GM23338 (cell line): ENCODE measurements at regions not wholly inside any gene's neighbourhood (a gene's known extent, or its start where the extent isn't known, plus 50 kb on each side); places are given as distances from the start of the nearest gene placed in this dataset.
A peak's percentile ranks its signal among the peaks of the same experiment; 100 is the strongest.

ENCODE experiments used
- ATAC-seq: fragments of 200-7000 bp; cut with Tn5 transposase; 3 replicates; pipeline ENCODE4 v1.9.1; 2020
- DNase-seq: peaks from one replicate; pipeline ENCODE4 v3.0.0-alpha.2; 2015; ENCODE audit warnings: low spot score
- H2AFZ ChIP-seq: fragments of 200-600 bp; sonication (generic); 2 replicates; pipeline ENCODE4 v1.8.0; 2016; ENCODE audit warnings: antibody characterized with exemption, mild to moderate bottlenecking, moderate library complexity
- H3F3A ChIP-seq: fragments of 200-600 bp; sonication (generic); replicated peaks from 2 replicates; pipeline ENCODE4 v1.8.0; 2017; ENCODE audit warnings: antibody characterized with exemption, mixed run types, low read depth
- H3K27ac ChIP-seq: fragments of 200-600 bp; sonication (generic); 2 replicates; pipeline ENCODE4 v1.6.1; 2016; ENCODE audit warnings: low read depth
- H3K27me3 ChIP-seq: fragments of 200-600 bp; sonication (generic); 2 replicates; pipeline ENCODE4 v1.8.0; 2016; ENCODE audit warnings: mild to moderate bottlenecking, mixed run types, moderate library complexity; ENCODE audit not compliant: insufficient read depth
- H3K36me3 ChIP-seq: fragments of 200-600 bp; sonication (generic); 2 replicates; pipeline ENCODE4 v1.8.0; 2016; ENCODE audit warnings: mild to moderate bottlenecking; ENCODE audit not compliant: insufficient read depth
- H3K4me1 ChIP-seq: fragments of 200-600 bp; sonication (generic); 2 replicates; pipeline ENCODE4 v1.8.0; 2016; ENCODE audit warnings: mild to moderate bottlenecking, moderate library complexity; ENCODE audit not compliant: insufficient read depth
- H3K4me2 ChIP-seq: fragments of 200-600 bp; sonication (generic); 2 replicates; pipeline ENCODE4 v1.7.1; 2017; ENCODE audit warnings: mixed run types
- H3K4me3 ChIP-seq: fragments of 200-600 bp; sonication (generic); 2 replicates; pipeline ENCODE4 v1.6.1; 2016; ENCODE audit warnings: mixed run types
- H3K79me2 ChIP-seq: fragments of 200-600 bp; sonication (generic); replicated peaks from 2 replicates; pipeline ENCODE4 v1.8.0; 2017; ENCODE audit warnings: mild to moderate bottlenecking; ENCODE audit not compliant: insufficient read depth
- H3K9me2 ChIP-seq: fragments of 200-600 bp; sonication (generic); 2 replicates; pipeline ENCODE4 v1.8.0; 2017; ENCODE audit not compliant: insufficient read depth
- H4K20me1 ChIP-seq: fragments of 200-600 bp; sonication (generic); replicated peaks from 2 replicates; pipeline ENCODE4 v1.8.0; 2017; ENCODE audit warnings: mild to moderate bottlenecking; ENCODE audit not compliant: insufficient read depth
- H3K27ac Mint-ChIP-seq: 2 replicates; pipeline ENCODE4 v1.8.0; 2020; ENCODE audit warnings: inconsistent platforms, mild to moderate bottlenecking, moderate library complexity, mixed read lengths
- H3K27me3 Mint-ChIP-seq: 3 replicates; pipeline ENCODE4 v1.8.0; 2022; ENCODE audit warnings: low read depth, mild to moderate bottlenecking, moderate library complexity, mixed read lengths, inconsistent platforms; ENCODE audit not compliant: insufficient read depth, poor library complexity
- H3K36me3 Mint-ChIP-seq: 3 replicates; pipeline ENCODE4 v1.8.0; 2021; ENCODE audit warnings: low read depth, mild to moderate bottlenecking, inconsistent platforms, moderate library complexity, mixed read lengths
- H3K4me1 Mint-ChIP-seq: 3 replicates; pipeline ENCODE4 v1.8.0; 2020; ENCODE audit warnings: mild to moderate bottlenecking, inconsistent platforms, mixed read lengths
- H3K4me3 Mint-ChIP-seq: 3 replicates; pipeline ENCODE4 v1.8.0; 2021; ENCODE audit warnings: moderate library complexity, mild to moderate bottlenecking, inconsistent platforms, mixed read lengths
- H3K9me3 Mint-ChIP-seq: 3 replicates; pipeline ENCODE4 v1.8.0; 2020; ENCODE audit warnings: moderate library complexity, mild to moderate bottlenecking, inconsistent platforms, mixed read lengths
- CREB1 ChIP-seq: fragments of 250-450 bp; sonication (Bioruptor Pico); IDR thresholded peaks from 2 replicates; pipeline ENCODE4 v1.5.0; 2020; ENCODE audit warnings: low read depth, mild to moderate bottlenecking, moderate library complexity
- EZH2 ChIP-seq: fragments of 200-600 bp; sonication (generic); IDR thresholded peaks from one replicate; pipeline ENCODE4 v1.8.0; 2017; ENCODE audit warnings: antibody characterized with exemption, mild to moderate bottlenecking, low read depth; ENCODE audit not compliant: unreplicated experiment
- JUNB ChIP-seq: IDR thresholded peaks from one replicate; pipeline ENCODE4 v1.6.1; 2016; ENCODE audit warnings: antibody characterized with exemption; ENCODE audit not compliant: unreplicated experiment
- POLR2AphosphoS5 ChIP-seq: IDR thresholded peaks from 2 replicates; pipeline ENCODE4 v1.6.1; 2016; ENCODE audit warnings: antibody characterized with exemption, low read depth
- STAT1 ChIP-seq: IDR thresholded peaks from one replicate; pipeline ENCODE4 v1.6.1; 2016; ENCODE audit warnings: antibody characterized with exemption; ENCODE audit not compliant: unreplicated experiment
- ZNF114 ChIP-seq: fragments of 250-450 bp; sonication (Bioruptor Pico); IDR thresholded peaks from 2 replicates; pipeline ENCODE4 v1.5.0; 2020; ENCODE audit warnings: mild to moderate bottlenecking, moderate library complexity
- ZNF331 ChIP-seq: fragments of 250-450 bp; sonication (Bioruptor Pico); IDR thresholded peaks from 2 replicates; pipeline ENCODE4 v1.5.0; 2020; ENCODE audit warnings: low read depth, mild to moderate bottlenecking, moderate library complexity
- TF ChIP-seq, protein P1 (sequence below), 2 experiments: fragments of 200-600 bp in 1 of 2; sonication (generic) in 1 of 2; conservative IDR thresholded peaks; 2 replicates each; pipeline versions ENCODE4 v1.5.1 to v1.6.1; 2016 to 2017; ENCODE audit warnings: antibody characterized with exemption in 2 of 2, low read depth in 2 of 2, mild to moderate bottlenecking in 2 of 2, moderate library complexity in 1 of 2
- TF ChIP-seq, protein P2 (sequence below): IDR thresholded peaks from 2 replicates; pipeline ENCODE4 v1.6.1; 2016; ENCODE audit warnings: antibody characterized with exemption
- TF ChIP-seq, protein P3 (sequence below): IDR thresholded peaks from one replicate; pipeline ENCODE4 v1.6.1; 2018; ENCODE audit warnings: antibody characterized with exemption; ENCODE audit not compliant: unreplicated experiment

DNA sequence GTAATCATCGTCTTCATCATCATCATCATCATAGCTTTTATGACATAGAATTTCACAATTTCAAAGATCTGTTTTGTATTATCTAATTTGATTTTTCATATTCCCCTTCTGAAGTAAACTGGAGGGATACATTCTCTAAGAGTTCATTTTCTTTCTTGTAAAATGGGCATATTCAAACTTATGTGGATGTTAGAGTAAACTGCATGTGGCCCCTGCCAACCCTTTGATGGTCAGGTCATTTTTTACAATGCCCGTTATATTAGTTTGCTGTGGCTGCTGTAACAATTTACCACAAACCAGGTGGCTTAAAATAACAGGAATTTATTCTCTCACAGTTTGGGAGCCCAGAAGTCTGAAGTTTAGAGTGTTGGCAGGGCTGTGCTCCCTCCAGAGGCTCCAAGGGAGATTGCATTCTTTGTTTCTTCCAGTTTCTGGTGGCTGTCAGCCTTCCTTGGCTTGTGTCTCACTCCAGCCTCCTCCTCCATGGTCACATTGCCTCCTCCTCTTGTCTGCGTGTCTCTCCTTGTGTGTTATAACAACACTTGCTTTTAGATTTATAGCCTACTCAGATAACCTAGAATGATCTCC is 127.5 kb upstream of the MMADHC start:
- Histone ChIP-seq H3K9me2 (peaks cover 22% of the 10 kb centered on the region; the same call in 1 of the 2 replicates), H3K4me1 (peaks cover 10% of the 10 kb centered on the region; the same call in 1 of the 2 replicates), H3K27me3 (no peaks in the 10 kb centered on the region), H3K79me2 (no peaks in the 10 kb centered on the region), H3K4me3 (no peak overlapping the region), H3K4me2 (no peak overlapping the region), H4K20me1 (no peaks in the 10 kb centered on the region), H3K36me3 (no peaks in the 10 kb centered on the region), H3K27ac (no peak overlapping the region), H3F3A (no peaks in the 10 kb centered on the region), H2AFZ (no peak overlapping the region)
- Mint-ChIP-seq H3K4me1 (peaks cover 12% of the 10 kb centered on the region; the same call in 2 of the 3 replicates), H3K27ac (no peak overlapping the region), H3K9me3 (no peaks in the 10 kb centered on the region; the same call in 2 of the 3 replicates), H3K27me3 (no peaks in the 10 kb centered on the region), H3K36me3 (no peaks in the 10 kb centered on the region), H3K4me3 (no peak overlapping the region)
- TF ChIP-seq POLR2AphosphoS5 = no peak
- TF ChIP-seq, protein P1, sequence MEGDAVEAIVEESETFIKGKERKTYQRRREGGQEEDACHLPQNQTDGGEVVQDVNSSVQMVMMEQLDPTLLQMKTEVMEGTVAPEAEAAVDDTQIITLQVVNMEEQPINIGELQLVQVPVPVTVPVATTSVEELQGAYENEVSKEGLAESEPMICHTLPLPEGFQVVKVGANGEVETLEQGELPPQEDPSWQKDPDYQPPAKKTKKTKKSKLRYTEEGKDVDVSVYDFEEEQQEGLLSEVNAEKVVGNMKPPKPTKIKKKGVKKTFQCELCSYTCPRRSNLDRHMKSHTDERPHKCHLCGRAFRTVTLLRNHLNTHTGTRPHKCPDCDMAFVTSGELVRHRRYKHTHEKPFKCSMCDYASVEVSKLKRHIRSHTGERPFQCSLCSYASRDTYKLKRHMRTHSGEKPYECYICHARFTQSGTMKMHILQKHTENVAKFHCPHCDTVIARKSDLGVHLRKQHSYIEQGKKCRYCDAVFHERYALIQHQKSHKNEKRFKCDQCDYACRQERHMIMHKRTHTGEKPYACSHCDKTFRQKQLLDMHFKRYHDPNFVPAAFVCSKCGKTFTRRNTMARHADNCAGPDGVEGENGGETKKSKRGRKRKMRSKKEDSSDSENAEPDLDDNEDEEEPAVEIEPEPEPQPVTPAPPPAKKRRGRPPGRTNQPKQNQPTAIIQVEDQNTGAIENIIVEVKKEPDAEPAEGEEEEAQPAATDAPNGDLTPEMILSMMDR (conservative IDR thresholded peaks at IDR 0.05; ENCODE audit: low read depth in 2 of 2) = peak; percentile 71 to 73
- DNase-seq = peak; percentile 86
- peak; percentile 96 for ATAC-seq

DNA sequence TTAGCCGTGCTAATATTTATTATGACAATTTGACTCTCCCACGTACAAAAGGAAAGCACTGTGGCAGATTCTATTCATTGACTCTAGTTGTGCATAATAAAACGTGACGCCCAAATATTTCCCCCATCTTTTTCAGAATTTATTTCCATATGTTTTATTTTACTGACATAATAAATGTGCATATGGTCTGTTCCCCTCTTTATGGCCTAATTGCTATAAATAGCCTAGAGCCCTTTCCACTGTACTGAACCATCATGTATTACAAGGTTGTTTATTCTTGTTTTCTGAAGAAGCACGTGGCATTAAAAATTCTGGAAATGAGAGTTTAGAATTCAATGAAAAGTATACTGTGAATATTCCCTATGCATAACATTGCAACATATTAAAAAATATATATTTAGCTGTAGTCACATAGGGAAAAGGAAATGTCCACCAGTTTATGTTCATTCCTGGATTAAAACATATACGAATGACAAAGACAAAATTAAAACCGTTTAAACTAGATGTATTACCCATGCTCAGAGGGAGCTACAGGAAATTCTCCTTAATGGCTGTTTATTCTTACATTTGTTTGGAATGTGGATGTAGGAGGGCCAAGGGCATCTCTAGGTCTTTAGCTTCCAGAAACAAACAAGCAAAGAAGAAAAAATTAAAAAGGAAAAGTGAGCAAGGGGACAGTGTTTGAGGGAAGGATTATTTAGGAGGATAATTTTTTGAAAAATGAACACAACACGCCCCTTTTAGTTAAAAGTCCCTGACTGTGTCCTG is 122.1 kb upstream of the MMADHC start:
- H3K9me3 Mint-ChIP-seq = no peaks in the 10 kb centered on the region; the same call in 2 of the 3 replicates
- Histone ChIP-seq H3K36me3 (no peaks in the 10 kb centered on the region), H3K4me1 (no peaks in the 10 kb centered on the region), H2AFZ (no peak overlapping the region), H4K20me1 (no peaks in the 10 kb centered on the region), H3K4me2 (no peak overlapping the region), H3K4me3 (no peak overlapping the region), H3K9me2 (no peaks in the 10 kb centered on the region), H3K27me3 (no peaks in the 10 kb centered on the region), H3F3A (no peaks in the 10 kb centered on the region), H3K79me2 (no peaks in the 10 kb centered on the region), H3K27ac (no peak overlapping the region)
- H3K36me3 Mint-ChIP-seq = no peaks in the 10 kb centered on the region
- H3K4me1 Mint-ChIP-seq = no peaks in the 10 kb centered on the region
- H3K27me3 Mint-ChIP-seq = no peaks in the 10 kb centered on the region
- H3K4me3 Mint-ChIP-seq = no peak overlapping the region
- DNase-seq = no peak
- ATAC-seq = no peak
- no peak overlapping the region for H3K27ac Mint-ChIP-seq
- no peak for TF ChIP-seq ZNF331
- TF ChIP-seq EZH2 = no peak
- TF ChIP-seq STAT1 = no peak
- TF ChIP-seq ZNF114 = no peak
- TF ChIP-seq, protein P1 (conservative IDR thresholded peaks at IDR 0.05; ENCODE audit: low read depth in 2 of 2) = no peak
- TF ChIP-seq, protein P2, sequence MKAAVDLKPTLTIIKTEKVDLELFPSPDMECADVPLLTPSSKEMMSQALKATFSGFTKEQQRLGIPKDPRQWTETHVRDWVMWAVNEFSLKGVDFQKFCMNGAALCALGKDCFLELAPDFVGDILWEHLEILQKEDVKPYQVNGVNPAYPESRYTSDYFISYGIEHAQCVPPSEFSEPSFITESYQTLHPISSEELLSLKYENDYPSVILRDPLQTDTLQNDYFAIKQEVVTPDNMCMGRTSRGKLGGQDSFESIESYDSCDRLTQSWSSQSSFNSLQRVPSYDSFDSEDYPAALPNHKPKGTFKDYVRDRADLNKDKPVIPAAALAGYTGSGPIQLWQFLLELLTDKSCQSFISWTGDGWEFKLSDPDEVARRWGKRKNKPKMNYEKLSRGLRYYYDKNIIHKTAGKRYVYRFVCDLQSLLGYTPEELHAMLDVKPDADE = no peak
- no peak for TF ChIP-seq POLR2AphosphoS5
- TF ChIP-seq, protein P3, sequence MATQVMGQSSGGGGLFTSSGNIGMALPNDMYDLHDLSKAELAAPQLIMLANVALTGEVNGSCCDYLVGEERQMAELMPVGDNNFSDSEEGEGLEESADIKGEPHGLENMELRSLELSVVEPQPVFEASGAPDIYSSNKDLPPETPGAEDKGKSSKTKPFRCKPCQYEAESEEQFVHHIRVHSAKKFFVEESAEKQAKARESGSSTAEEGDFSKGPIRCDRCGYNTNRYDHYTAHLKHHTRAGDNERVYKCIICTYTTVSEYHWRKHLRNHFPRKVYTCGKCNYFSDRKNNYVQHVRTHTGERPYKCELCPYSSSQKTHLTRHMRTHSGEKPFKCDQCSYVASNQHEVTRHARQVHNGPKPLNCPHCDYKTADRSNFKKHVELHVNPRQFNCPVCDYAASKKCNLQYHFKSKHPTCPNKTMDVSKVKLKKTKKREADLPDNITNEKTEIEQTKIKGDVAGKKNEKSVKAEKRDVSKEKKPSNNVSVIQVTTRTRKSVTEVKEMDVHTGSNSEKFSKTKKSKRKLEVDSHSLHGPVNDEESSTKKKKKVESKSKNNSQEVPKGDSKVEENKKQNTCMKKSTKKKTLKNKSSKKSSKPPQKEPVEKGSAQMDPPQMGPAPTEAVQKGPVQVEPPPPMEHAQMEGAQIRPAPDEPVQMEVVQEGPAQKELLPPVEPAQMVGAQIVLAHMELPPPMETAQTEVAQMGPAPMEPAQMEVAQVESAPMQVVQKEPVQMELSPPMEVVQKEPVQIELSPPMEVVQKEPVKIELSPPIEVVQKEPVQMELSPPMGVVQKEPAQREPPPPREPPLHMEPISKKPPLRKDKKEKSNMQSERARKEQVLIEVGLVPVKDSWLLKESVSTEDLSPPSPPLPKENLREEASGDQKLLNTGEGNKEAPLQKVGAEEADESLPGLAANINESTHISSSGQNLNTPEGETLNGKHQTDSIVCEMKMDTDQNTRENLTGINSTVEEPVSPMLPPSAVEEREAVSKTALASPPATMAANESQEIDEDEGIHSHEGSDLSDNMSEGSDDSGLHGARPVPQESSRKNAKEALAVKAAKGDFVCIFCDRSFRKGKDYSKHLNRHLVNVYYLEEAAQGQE = no peak
- TF ChIP-seq JUNB = no peak
- no peak for TF ChIP-seq CREB1
